Epithelial cell of esophagus (primary cell): ENCODE measurements at regions not wholly inside any gene's neighbourhood (a gene's known extent, or its start where the extent isn't known, plus 50 kb on each side); places are given as distances from the start of the nearest gene placed in this dataset.

Experiments
- DNase-seq: peaks from one replicate; pipeline ENCODE4 v3.0.0; 2010; ENCODE audit warnings: low read depth
- H3K4me3 ChIP-seq: 2 replicates; pipeline ENCODE4 v1.5.1; 2011; ENCODE audit warnings: mild to moderate bottlenecking, low read length, control low read depth
- CTCF ChIP-seq: IDR thresholded peaks from 2 replicates; pipeline ENCODE4 v1.5.1; 2011; ENCODE audit warnings: low read depth, mild to moderate bottlenecking, low read length, control low read depth, inconsistent platforms; ENCODE audit not compliant: insufficient read depth; ENCODE audit errors: missing control alignments

DNA sequence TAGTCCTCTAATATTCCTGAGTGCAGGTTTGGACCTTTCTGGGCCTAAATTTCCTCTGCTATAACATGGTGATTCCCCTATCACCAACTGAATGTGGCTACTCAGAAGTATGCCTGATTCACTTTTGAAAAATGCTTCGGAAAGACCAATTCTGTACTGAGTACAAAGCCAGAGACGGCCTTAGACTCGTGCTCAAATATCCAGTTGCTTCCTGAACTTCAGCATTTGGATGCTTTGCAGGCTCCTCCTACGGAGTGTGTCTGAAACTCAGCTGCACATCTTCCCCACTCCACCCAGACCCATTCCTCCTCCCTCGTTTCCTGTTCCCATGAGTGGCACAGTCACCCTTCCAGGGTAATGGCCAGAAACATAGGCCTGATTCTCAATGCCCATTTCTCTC is 98.4 kb upstream of the GADD45A start:
- H3K4me3 ChIP-seq: no peak overlapping the region
- DNase-seq: no peak
- no peak for TF ChIP-seq CTCF

DNA sequence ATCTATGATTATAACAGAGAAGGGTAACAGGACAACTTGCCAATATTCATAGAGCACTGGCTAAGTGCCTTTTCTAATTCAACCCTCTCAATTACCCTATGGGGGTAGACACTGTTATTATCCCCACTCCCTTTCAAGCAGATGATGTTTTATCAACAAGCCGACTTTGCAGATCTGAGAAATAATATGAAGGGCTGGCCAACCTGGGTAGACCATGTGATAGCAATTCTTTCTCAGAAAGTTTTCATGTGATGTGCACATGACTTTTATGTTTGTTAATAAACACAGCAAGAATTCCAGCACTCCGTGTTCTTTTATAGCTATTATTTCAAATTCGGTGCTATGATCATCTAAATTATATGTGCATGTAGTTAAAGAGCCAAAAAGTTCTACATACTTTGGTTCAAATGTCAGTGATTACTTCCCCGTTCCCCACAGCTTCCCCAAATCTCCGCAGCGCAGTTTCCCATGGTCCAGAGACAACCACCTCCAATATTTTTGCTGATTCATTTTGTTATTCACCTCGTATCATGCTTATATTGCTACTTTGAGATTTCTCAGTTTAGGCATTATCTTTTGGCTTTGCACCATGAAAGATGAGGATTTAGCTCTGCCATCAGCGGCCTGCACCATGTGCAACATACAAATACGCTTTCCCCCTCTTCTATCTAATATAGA is 96.7 kb upstream of the GADD45A start:
- no peak for TF ChIP-seq CTCF
- H3K4me3 ChIP-seq: no peak overlapping the region
- DNase-seq: no peak

DNA sequence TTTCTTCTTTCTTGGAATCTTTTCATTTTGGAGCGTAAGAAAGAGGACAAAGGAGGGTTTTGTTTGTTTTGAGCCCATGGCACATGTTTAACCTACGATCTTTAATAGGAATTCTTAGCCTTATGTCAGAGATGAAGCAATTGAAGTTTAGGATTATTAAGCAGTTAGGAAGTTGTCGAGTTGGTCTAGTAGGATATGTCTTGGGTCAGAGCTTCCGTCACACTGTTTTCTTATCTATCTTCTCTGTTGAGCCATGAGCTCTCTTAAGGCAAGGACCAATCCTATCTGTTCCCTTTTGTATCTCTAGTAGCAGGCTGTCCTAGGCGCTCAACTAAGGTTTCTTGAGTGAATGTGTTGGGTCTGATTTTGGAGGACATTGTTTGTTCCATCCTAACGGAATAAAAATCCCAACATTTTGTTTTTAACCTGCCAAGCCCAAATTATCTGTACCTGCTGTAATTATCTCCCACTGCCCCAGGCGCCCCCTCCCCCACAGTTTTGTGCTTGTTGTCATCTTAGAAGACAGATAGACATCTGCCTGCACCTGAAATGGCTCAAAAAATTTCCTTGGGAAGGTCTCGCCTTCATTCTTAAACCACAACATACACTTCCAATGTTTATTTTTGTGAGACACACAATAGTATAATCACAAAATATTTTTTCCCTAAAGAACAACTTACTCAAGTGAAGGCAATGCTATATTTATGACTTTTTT is 95.3 kb upstream of the GADD45A start:
- no peak overlapping the region for H3K4me3 ChIP-seq
- TF ChIP-seq CTCF: no peak
- no peak for DNase-seq

DNA sequence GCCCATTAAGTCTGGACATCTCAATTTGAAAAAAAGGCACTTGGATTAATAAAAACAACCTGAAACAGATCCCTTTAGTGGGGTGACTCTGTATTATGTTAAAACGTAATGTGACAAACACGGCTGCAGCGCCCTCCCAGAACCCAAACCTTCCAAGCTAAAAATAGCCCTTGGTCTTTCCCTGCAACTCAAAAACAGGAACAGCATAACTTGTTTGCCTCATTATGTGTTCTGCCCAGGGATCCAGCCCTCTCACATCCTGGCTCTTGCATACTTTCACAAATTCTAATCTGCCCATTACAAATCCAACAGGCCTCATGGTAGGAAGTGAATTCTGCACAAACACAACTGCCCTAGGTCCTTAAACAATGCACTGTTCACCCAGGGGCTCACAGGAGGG is 94.7 kb upstream of the GADD45A start:
- no peak for TF ChIP-seq CTCF
- no peak for DNase-seq
- no peak overlapping the region for H3K4me3 ChIP-seq

- DNase-seq: no peak
- no peak for TF ChIP-seq CTCF
- H3K4me3 ChIP-seq: no peak overlapping the region
These were observed 90.2 kb upstream of the GADD45A start for GRCh38 chr1:67594764-67595163.

GRCh38 chr1:67596674-67597073 is 88.3 kb upstream of the GADD45A start:
- no peak for DNase-seq
- no peak overlapping the region for H3K4me3 ChIP-seq
- TF ChIP-seq CTCF: no peak

- TF ChIP-seq CTCF: no peak
- DNase-seq: no peak
- no peak overlapping the region for H3K4me3 ChIP-seq
These were observed 87.7 kb upstream of the GADD45A start for GRCh38 chr1:67597336-67597735.
